SK-N-SH treated with all-trans-retinoic acid at 6 μM for 48 hours (cell line): ENCODE measurements at regions not wholly inside any gene's neighbourhood (a gene's known extent, or its start where the extent isn't known, plus 50 kb on each side); places are given as distances from the start of the nearest gene placed in this dataset.

Source experiments
- ATAC-seq: fragments of 200-7000 bp; cut with Tn5 transposase; 3 replicates; pipeline ENCODE4 v1.9.1; 2020; ENCODE audit warnings: mild to moderate bottlenecking, moderate library complexity
- ARNTL ChIP-seq: fragments of 450-650 bp; formaldehyde crosslinking; IDR thresholded peaks from 2 replicates; pipeline ENCODE4 v1.5.0; 2020; ENCODE audit warnings: low read depth, mild to moderate bottlenecking, moderate library complexity, borderline replicate concordance
- BACH2 ChIP-seq: fragments of 250-450 bp; sonication (Bioruptor Pico); IDR thresholded peaks from 2 replicates; pipeline ENCODE4 v1.9.0; 2021; ENCODE audit warnings: mild to moderate bottlenecking, borderline replicate concordance
- CREB5 ChIP-seq: fragments of 250-450 bp; sonication (Bioruptor Pico); IDR thresholded peaks from 2 replicates; pipeline ENCODE4 v1.5.1; 2020; ENCODE audit warnings: low read depth, mild to moderate bottlenecking, moderate library complexity
- CSDC2 ChIP-seq: fragments of 250-450 bp; sonication (Bioruptor Pico); IDR thresholded peaks from 2 replicates; pipeline ENCODE4 v1.5.0; 2020; ENCODE audit warnings: mild to moderate bottlenecking, moderate library complexity
- CSRNP3 ChIP-seq: fragments of 250-450 bp; sonication (Bioruptor Pico); IDR thresholded peaks from 2 replicates; pipeline ENCODE4 v1.5.1; 2021; ENCODE audit warnings: mild to moderate bottlenecking, moderate library complexity
- ESRRG ChIP-seq: fragments of 250-450 bp; sonication (Bioruptor Pico); IDR thresholded peaks from 2 replicates; pipeline ENCODE4 v1.6.1; 2021; ENCODE audit warnings: mild to moderate bottlenecking
- GLIS3 ChIP-seq: fragments of 250-450 bp; sonication (Bioruptor Pico); IDR thresholded peaks from 2 replicates; pipeline ENCODE4 v1.5.0; 2020; ENCODE audit warnings: mild to moderate bottlenecking, moderate library complexity
- ISL1 ChIP-seq: fragments of 250-450 bp; sonication (Bioruptor Pico); IDR thresholded peaks from 2 replicates; pipeline ENCODE4 v2.1.2; 2022; ENCODE audit warnings: mild to moderate bottlenecking, moderate library complexity
- OSR1 ChIP-seq: fragments of 250-450 bp; sonication (Bioruptor Pico); IDR thresholded peaks from 2 replicates; pipeline ENCODE4 v1.8.0; 2022; ENCODE audit warnings: moderate library complexity, mild to moderate bottlenecking, inconsistent platforms
- PATZ1 ChIP-seq: fragments of 250-450 bp; sonication (Bioruptor Pico); IDR thresholded peaks from 2 replicates; pipeline ENCODE4 v1.8.0; 2020; ENCODE audit warnings: mild to moderate bottlenecking, moderate library complexity, borderline replicate concordance
- POU6F1 ChIP-seq: fragments of 250-450 bp; sonication (Bioruptor Pico); IDR thresholded peaks from 2 replicates; pipeline ENCODE4 v1.8.0; 2021; ENCODE audit warnings: low read depth, mild to moderate bottlenecking, moderate library complexity, borderline replicate concordance
- PPARA ChIP-seq: fragments of 250-450 bp; sonication (Bioruptor Pico); IDR thresholded peaks from 2 replicates; pipeline ENCODE4 v1.5.0; 2020; ENCODE audit warnings: mild to moderate bottlenecking, borderline replicate concordance
- SNAI2 ChIP-seq: fragments of 250-450 bp; sonication (Bioruptor Pico); IDR thresholded peaks from 2 replicates; pipeline ENCODE4 v1.5.0; 2020; ENCODE audit warnings: mild to moderate bottlenecking, moderate library complexity
- TCF4 ChIP-seq: fragments of 250-450 bp; sonication (Bioruptor Pico); IDR thresholded peaks from 2 replicates; pipeline ENCODE4 v1.8.0; 2021; ENCODE audit warnings: mild to moderate bottlenecking, moderate library complexity, borderline replicate concordance
- TOX ChIP-seq: fragments of 250-450 bp; sonication (Bioruptor Pico); IDR thresholded peaks from 2 replicates; pipeline ENCODE4 v1.8.0; 2021; ENCODE audit warnings: mild to moderate bottlenecking, moderate library complexity, borderline replicate concordance
- ZC3H10 ChIP-seq: fragments of 250-450 bp; sonication (Bioruptor Pico); IDR thresholded peaks from 2 replicates; pipeline ENCODE4 v1.5.1; 2021; ENCODE audit warnings: mild to moderate bottlenecking, moderate library complexity
- ZFP3 ChIP-seq: fragments of 250-450 bp; sonication (Bioruptor Pico); IDR thresholded peaks from 2 replicates; pipeline ENCODE4 v1.5.0; 2020; ENCODE audit warnings: mild to moderate bottlenecking, moderate library complexity
- ZFP30 ChIP-seq: fragments of 450-650 bp; formaldehyde crosslinking; IDR thresholded peaks from 2 replicates; pipeline ENCODE4 v1.5.0; 2022; ENCODE audit warnings: mild to moderate bottlenecking, moderate library complexity
- ZNF565 ChIP-seq: fragments of 450-650 bp; formaldehyde crosslinking; conservative IDR thresholded peaks from 2 replicates; pipeline ENCODE4 v1.5.0; 2020; ENCODE audit warnings: low read depth, mild to moderate bottlenecking, moderate library complexity
- ZNF70 ChIP-seq: fragments of 450-650 bp; formaldehyde crosslinking; IDR thresholded peaks from 2 replicates; pipeline ENCODE4 v1.5.0; 2020; ENCODE audit warnings: mild to moderate bottlenecking, moderate library complexity
- ZNF8 ChIP-seq: fragments of 450-650 bp; formaldehyde crosslinking; IDR thresholded peaks from 2 replicates; pipeline ENCODE4 v1.5.0; 2020; ENCODE audit warnings: mild to moderate bottlenecking, moderate library complexity

GRCh38 chrX:115449742-115450141 lies 111.2 kb upstream of the PLS3 start (continued):
- TF ChIP-seq CSRNP3 = no peak
- TF ChIP-seq POU6F1 (CRISPR knock-in tag) = no peak
- TF ChIP-seq ISL1 (CRISPR knock-in tag) = peak; percentile 76
- no peak for TF ChIP-seq OSR1
- TF ChIP-seq ESRRG = no peak
- no peak for TF ChIP-seq ZNF565

GRCh38 chrX:115452251-115452650 lies 108.7 kb upstream of the PLS3 start:
- TF ChIP-seq CSRNP3 (no peak), POU6F1 (CRISPR knock-in tag) (no peak), CREB5 (no peak), SNAI2 (CRISPR knock-in tag) (no peak), PPARA (CRISPR knock-in tag) (no peak), PATZ1 (no peak), ZNF70 (no peak), ZNF565 (no peak), TCF4 (CRISPR knock-in tag) (no peak), ARNTL (CRISPR knock-in tag) (no peak), ISL1 (CRISPR knock-in tag) (no peak), ZNF8 (CRISPR knock-in tag) (no peak), BACH2 (CRISPR knock-in tag) (no peak), ZFP30 (no peak), ZC3H10 (CRISPR knock-in tag) (no peak), ESRRG (no peak), GLIS3 (CRISPR knock-in tag) (no peak), CSDC2 (no peak)
- no peak for ATAC-seq

- TF ChIP-seq ZNF565 (no peak), TOX (CRISPR knock-in tag) (no peak), GLIS3 (CRISPR knock-in tag) (no peak), TCF4 (CRISPR knock-in tag) (no peak), CREB5 (no peak), ISL1 (CRISPR knock-in tag) (no peak; the same call in 1 of the 2 replicates), OSR1 (no peak), BACH2 (CRISPR knock-in tag) (no peak), ZFP3 (CRISPR knock-in tag) (no peak), ZC3H10 (CRISPR knock-in tag) (no peak), ZFP30 (no peak), CSDC2 (no peak), POU6F1 (CRISPR knock-in tag) (no peak)
- peak; percentile 62 for ATAC-seq
Measured at GRCh38 chrX:115459883-115460880, 100.8 kb upstream of the PLS3 start.
